GM23338 (cell line): ENCODE measurements at regions not wholly inside any gene's neighbourhood (a gene's known extent, or its start where the extent isn't known, plus 50 kb on each side); places are given as distances from the start of the nearest gene placed in this dataset.

Experiments used
- EZH2 ChIP-seq: fragments of 200-600 bp; sonication (generic); IDR thresholded peaks from one replicate; pipeline ENCODE4 v1.8.0; 2017; ENCODE audit warnings: antibody characterized with exemption, mild to moderate bottlenecking, low read depth; ENCODE audit not compliant: unreplicated experiment
- EZH2phosphoT487 ChIP-seq: fragments of 200-600 bp; sonication (generic); IDR thresholded peaks from one replicate; pipeline ENCODE4 v1.8.1; 2018; ENCODE audit warnings: antibody characterized with exemption; ENCODE audit not compliant: unreplicated experiment
- NANOG ChIP-seq: IDR thresholded peaks from 2 replicates; pipeline ENCODE4 v1.6.1; 2016; ENCODE audit warnings: antibody characterized with exemption, borderline replicate concordance
- POLR2AphosphoS5 ChIP-seq: IDR thresholded peaks from 2 replicates; pipeline ENCODE4 v1.6.1; 2016; ENCODE audit warnings: antibody characterized with exemption, low read depth
- TF ChIP-seq, protein P1 (sequence below), 2 experiments: fragments of 200-600 bp in 1 of 2; sonication (generic) in 1 of 2; conservative IDR thresholded peaks; 2 replicates each; pipeline versions ENCODE4 v1.5.1 to v1.6.1; 2016 to 2017; ENCODE audit warnings: antibody characterized with exemption in 2 of 2, low read depth in 2 of 2, mild to moderate bottlenecking in 2 of 2, moderate library complexity in 1 of 2
- TF ChIP-seq, protein P2 (sequence below): IDR thresholded peaks from one replicate; pipeline ENCODE4 v1.6.1; 2018; ENCODE audit warnings: antibody characterized with exemption; ENCODE audit not compliant: unreplicated experiment

DNA sequence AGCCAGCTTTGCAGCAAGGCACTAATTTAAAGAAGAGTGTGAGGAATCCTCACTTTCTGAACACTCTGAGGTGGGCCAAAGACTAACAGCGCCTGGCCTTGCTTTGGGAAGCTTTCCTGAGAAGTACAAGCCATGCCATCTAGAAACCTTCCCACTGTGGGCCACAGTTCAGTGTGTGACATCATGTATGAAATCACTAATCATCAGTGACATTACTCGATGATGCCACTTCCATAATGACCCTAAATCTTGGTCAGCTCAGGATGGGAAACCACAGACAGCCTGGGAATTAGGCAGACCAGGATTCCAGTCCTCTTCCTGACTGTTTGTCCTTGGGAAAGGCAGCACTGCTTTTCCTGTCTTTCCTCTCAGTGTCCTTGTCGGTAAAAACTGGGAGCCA is 54.2 kb upstream of the HSPA9 start:
- TF ChIP-seq, protein P1, sequence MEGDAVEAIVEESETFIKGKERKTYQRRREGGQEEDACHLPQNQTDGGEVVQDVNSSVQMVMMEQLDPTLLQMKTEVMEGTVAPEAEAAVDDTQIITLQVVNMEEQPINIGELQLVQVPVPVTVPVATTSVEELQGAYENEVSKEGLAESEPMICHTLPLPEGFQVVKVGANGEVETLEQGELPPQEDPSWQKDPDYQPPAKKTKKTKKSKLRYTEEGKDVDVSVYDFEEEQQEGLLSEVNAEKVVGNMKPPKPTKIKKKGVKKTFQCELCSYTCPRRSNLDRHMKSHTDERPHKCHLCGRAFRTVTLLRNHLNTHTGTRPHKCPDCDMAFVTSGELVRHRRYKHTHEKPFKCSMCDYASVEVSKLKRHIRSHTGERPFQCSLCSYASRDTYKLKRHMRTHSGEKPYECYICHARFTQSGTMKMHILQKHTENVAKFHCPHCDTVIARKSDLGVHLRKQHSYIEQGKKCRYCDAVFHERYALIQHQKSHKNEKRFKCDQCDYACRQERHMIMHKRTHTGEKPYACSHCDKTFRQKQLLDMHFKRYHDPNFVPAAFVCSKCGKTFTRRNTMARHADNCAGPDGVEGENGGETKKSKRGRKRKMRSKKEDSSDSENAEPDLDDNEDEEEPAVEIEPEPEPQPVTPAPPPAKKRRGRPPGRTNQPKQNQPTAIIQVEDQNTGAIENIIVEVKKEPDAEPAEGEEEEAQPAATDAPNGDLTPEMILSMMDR (conservative IDR thresholded peaks at IDR 0.05; ENCODE audit: low read depth in 2 of 2), result no peak
- TF ChIP-seq POLR2AphosphoS5 (no peak), NANOG (no peak), EZH2 (no peak), EZH2phosphoT487 (no peak)
- TF ChIP-seq, protein P2, sequence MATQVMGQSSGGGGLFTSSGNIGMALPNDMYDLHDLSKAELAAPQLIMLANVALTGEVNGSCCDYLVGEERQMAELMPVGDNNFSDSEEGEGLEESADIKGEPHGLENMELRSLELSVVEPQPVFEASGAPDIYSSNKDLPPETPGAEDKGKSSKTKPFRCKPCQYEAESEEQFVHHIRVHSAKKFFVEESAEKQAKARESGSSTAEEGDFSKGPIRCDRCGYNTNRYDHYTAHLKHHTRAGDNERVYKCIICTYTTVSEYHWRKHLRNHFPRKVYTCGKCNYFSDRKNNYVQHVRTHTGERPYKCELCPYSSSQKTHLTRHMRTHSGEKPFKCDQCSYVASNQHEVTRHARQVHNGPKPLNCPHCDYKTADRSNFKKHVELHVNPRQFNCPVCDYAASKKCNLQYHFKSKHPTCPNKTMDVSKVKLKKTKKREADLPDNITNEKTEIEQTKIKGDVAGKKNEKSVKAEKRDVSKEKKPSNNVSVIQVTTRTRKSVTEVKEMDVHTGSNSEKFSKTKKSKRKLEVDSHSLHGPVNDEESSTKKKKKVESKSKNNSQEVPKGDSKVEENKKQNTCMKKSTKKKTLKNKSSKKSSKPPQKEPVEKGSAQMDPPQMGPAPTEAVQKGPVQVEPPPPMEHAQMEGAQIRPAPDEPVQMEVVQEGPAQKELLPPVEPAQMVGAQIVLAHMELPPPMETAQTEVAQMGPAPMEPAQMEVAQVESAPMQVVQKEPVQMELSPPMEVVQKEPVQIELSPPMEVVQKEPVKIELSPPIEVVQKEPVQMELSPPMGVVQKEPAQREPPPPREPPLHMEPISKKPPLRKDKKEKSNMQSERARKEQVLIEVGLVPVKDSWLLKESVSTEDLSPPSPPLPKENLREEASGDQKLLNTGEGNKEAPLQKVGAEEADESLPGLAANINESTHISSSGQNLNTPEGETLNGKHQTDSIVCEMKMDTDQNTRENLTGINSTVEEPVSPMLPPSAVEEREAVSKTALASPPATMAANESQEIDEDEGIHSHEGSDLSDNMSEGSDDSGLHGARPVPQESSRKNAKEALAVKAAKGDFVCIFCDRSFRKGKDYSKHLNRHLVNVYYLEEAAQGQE, result no peak
